RWPE2 (cell line): ENCODE measurements at regions not wholly inside any gene's neighbourhood (a gene's known extent, or its start where the extent isn't known, plus 50 kb on each side); places are given as distances from the start of the nearest gene placed in this dataset.

Experiments
- ATAC-seq: fragments of 200-7000 bp; cut with Tn5 transposase; 3 replicates; pipeline ENCODE4 v1.9.1; 2021; ENCODE audit warnings: low read depth
- DNase-seq: peaks from one replicate; pipeline ENCODE4 v3.0.0-alpha.2; 2020; ENCODE audit warnings: low spot score
- H3K27ac ChIP-seq: fragments of 450-650 bp; 2 replicates; pipeline ENCODE4 v1.5.1; 2017; ENCODE audit warnings: mild to moderate bottlenecking; ENCODE audit not compliant: poor library complexity, severe bottlenecking
- H3K27me3 ChIP-seq: fragments of 250-450 bp; sonication (Bioruptor Pico); 2 replicates; pipeline ENCODE4 v1.5.1; 2021; ENCODE audit warnings: mild to moderate bottlenecking, moderate library complexity; ENCODE audit not compliant: insufficient read depth, poor library complexity, severe bottlenecking
- H3K36me3 ChIP-seq: fragments of 250-450 bp; sonication (Bioruptor Pico); 2 replicates; pipeline ENCODE4 v1.5.1; 2020; ENCODE audit warnings: low read depth, mild to moderate bottlenecking, moderate library complexity
- H3K4me1 ChIP-seq: fragments of 250-450 bp; sonication (Bioruptor Pico); 2 replicates; pipeline ENCODE4 v1.5.1; 2021; ENCODE audit warnings: mild to moderate bottlenecking, moderate library complexity; ENCODE audit not compliant: insufficient read depth, poor library complexity, severe bottlenecking
- H3K4me3 ChIP-seq: fragments of 250-450 bp; sonication (Bioruptor Pico); 2 replicates; pipeline ENCODE4 v1.5.1; 2021; ENCODE audit warnings: mild to moderate bottlenecking, moderate library complexity; ENCODE audit not compliant: severe bottlenecking
- H3K9me3 ChIP-seq: fragments of 250-450 bp; sonication (Bioruptor Pico); 2 replicates; pipeline ENCODE4 v1.5.1; 2021; ENCODE audit warnings: mild to moderate bottlenecking, moderate library complexity; ENCODE audit not compliant: severe bottlenecking
- CTCF ChIP-seq: fragments of 450-650 bp; IDR thresholded peaks from one replicate; pipeline ENCODE4 v1.5.1; 2017; ENCODE audit warnings: mild to moderate bottlenecking, moderate library complexity; ENCODE audit not compliant: poor library complexity, severe bottlenecking

DNA sequence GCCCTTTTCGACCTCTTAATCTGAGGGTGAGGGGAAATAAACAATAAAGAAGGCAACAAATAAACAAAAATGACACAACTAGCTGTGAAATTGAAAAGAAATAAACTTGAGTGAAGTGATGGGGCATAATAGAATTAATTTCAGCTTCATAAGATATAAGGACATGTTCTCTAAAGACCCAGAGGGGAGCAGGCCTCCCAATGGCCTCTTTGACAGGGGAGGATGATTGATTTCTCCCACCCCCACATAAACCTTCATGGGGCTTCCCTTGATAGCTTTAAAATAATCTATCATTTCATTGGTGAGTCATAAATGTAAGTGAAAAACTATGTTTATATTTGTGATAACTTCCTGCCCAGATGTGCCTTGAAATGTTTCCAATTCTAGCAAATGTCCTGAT lies 226.3 kb upstream of the RAG2 start:
- H3K4me3 ChIP-seq = no peak overlapping the region
- H3K36me3 ChIP-seq = no peaks in the 10 kb centered on the region
- DNase-seq (no peak), ATAC-seq (no peak)
- no peaks in the 10 kb centered on the region for H3K4me1 ChIP-seq
- H3K27ac ChIP-seq = no peak overlapping the region
- no peaks in the 10 kb centered on the region for H3K9me3 ChIP-seq
- H3K27me3 ChIP-seq = no peaks in the 10 kb centered on the region
- TF ChIP-seq CTCF = no peak

DNA sequence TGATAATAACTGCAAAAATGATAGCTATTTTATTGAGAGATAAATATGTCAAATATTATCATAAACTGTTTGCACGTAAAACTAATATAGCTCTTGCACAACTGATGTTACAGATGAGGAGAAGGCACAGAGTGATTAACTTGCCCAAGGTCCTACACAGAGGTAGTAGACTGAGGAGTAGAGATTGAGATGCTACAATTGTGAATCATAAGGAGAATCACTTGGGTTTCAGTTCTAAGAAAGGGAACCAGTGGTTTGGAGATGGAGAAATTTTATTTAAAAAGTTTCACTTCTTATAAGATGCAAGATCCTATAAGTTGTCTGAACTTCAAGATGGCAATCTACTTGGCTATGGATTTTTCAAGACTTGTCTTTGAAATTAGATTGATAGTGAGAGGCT lies 224.8 kb upstream of the RAG2 start:
- TF ChIP-seq CTCF = no peak
- H3K9me3 ChIP-seq = no peaks in the 10 kb centered on the region
- H3K4me1 ChIP-seq = no peaks in the 10 kb centered on the region
- no peak overlapping the region for H3K27ac ChIP-seq
- no peaks in the 10 kb centered on the region for H3K36me3 ChIP-seq
- ATAC-seq (no peak), DNase-seq (no peak)
- no peaks in the 10 kb centered on the region for H3K27me3 ChIP-seq
- no peak overlapping the region for H3K4me3 ChIP-seq

DNA sequence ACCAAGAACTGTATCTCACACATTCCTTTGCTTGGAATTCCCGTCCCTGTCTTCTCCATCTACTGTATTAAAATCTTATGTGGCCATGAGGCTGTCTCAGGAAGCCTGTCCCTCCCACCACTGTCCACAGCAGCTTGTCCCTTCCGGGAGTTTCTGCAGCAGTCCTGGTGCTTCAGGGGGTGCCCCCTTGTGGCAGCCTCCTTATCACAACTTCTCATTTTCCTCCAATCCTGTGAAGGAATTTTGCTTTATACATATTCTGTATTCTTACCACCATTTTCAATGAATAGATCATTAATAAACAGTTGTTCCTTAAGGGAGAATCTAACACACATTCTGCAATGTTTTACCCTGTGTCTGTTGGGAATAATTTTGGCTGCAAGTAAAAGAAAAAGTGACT lies 220.4 kb upstream of the RAG2 start:
- ATAC-seq = no peak
- DNase-seq = no peak
- no peak overlapping the region for H3K27ac ChIP-seq
- H3K4me3 ChIP-seq = no peak overlapping the region
- peak; percentile 39 for TF ChIP-seq CTCF
- H3K27me3 ChIP-seq = no peaks in the 10 kb centered on the region
- H3K4me1 ChIP-seq = no peaks in the 10 kb centered on the region
- no peaks in the 10 kb centered on the region for H3K36me3 ChIP-seq
- no peaks in the 10 kb centered on the region for H3K9me3 ChIP-seq

DNA sequence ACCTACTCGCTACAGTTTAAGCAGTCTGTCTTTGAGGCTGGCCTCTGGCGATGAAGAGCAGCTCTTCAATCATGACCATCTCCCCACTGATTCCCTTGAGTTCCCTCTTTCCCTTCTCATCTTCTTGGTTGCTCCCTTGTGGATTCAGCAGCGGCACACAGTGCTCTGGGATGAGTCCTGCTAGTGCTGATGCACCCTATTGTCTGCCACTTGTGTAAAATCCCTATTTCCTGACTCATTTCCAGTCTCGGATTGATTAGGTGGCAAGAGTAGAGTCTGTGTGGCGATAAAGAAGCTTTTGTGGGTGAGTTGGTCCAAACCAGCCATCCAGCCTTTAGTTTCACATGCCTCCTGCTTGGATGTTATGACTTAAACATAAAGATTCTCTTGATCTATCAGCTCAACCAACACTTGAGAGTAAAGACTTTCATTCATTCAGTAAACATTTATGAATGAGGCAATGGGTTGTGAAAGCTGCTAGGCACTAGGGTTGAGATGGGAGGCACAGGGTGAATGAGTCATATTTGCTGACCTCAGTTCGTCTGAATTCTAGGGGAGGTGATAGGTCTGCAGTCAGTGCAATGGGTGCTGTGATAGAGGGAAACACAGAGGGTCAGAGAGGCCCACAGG lies 219.4 kb upstream of the RAG2 start:
- H3K27ac ChIP-seq = no peak overlapping the region
- ATAC-seq (peak; percentile 50; the same call in 2 of the 3 replicates), DNase-seq (no peak)
- no peak for TF ChIP-seq CTCF
- H3K27me3 ChIP-seq = no peaks in the 10 kb centered on the region
- no peak overlapping the region for H3K4me3 ChIP-seq
- H3K9me3 ChIP-seq = no peaks in the 10 kb centered on the region
- H3K36me3 ChIP-seq = no peaks in the 10 kb centered on the region
- no peaks in the 10 kb centered on the region for H3K4me1 ChIP-seq

DNA sequence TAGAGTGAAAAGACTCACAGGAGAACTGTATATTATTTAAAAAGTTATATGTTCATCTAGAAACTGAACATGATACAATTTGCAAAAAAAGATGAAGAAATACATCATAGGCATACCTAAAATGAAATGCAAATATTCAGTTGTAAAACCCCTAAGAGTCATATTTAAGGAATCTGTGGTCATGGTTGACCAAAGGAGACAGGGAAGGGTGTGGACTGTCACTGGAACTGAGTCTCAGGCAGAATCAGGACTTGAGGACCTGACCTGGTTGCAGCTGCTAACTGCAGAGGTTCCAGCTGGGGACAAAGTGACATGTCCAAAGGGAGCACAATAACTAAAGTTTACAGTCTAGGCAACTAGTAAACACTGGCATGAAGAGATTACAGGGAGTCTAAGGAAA lies 211.3 kb upstream of the RAG2 start:
- Histone ChIP-seq H3K27ac (no peak overlapping the region), H3K36me3 (no peaks in the 10 kb centered on the region), H3K4me3 (no peak overlapping the region), H3K4me1 (no peaks in the 10 kb centered on the region), H3K27me3 (no peaks in the 10 kb centered on the region), H3K9me3 (no peaks in the 10 kb centered on the region)
- ATAC-seq = no peak
- no peak for TF ChIP-seq CTCF
- no peak for DNase-seq
